Tibial nerve (tissue), 3 donors: ENCODE measurements at regions not wholly inside any gene's neighbourhood (a gene's known extent, or its start where the extent isn't known, plus 50 kb on each side); places are given as distances from the start of the nearest gene placed in this dataset.

Experiments
- CTCF ChIP-seq, 5 experiments: fragments of 200-600 bp in 3 of 5; fragments of 450-650 bp in 2 of 5; sonication (generic) in 3 of 5; IDR thresholded peaks; one replicate each; pipeline ENCODE4 v1.5.1; 2016 to 2019; ENCODE audit warnings: antibody characterized with exemption in 5 of 5, mild to moderate bottlenecking in 3 of 5, moderate library complexity in 2 of 5
- POLR2A ChIP-seq, 2 donors: fragments of 450-650 bp; IDR thresholded peaks; one replicate each; pipeline ENCODE4 v1.6.1; 2017; ENCODE audit warnings: antibody characterized with exemption in 2 of 2, mild to moderate bottlenecking in 2 of 2, moderate library complexity in 2 of 2

- TF ChIP-seq CTCF (IDR thresholded peaks at IDR 0.05) = no peak
- TF ChIP-seq POLR2A (IDR thresholded peaks at IDR 0.05) = no peak
Observed at GRCh38 chrX:109190542-109190941, 291.3 kb downstream of the GUCY2F start.
